Right atrium auricular region (tissue), 2 donors: ENCODE measurements at regions not wholly inside any gene's neighbourhood (a gene's known extent, or its start where the extent isn't known, plus 50 kb on each side); places are given as distances from the start of the nearest gene placed in this dataset.

Source experiments
- DNase-seq: peaks from one replicate; pipeline ENCODE4 v3.0.0-alpha.2; 2019; ENCODE audit warnings: low spot score
- H3K27ac ChIP-seq, 2 donors: fragments of 200-600 bp; sonication (generic); 1 replicate in 1 of 2; 2 replicates in 1 of 2; pipeline ENCODE4 v1.5.1; 2016 to 2019
- H3K27me3 ChIP-seq, 2 donors: fragments of 200-600 bp; sonication (generic); one replicate each; pipeline versions ENCODE4 v1.5.1 to v1.6.0; 2017 to 2019
- H3K36me3 ChIP-seq: fragments of 200-600 bp; sonication (generic); one replicate; pipeline ENCODE4 v1.5.1; 2016
- H3K4me1 ChIP-seq, 2 donors: fragments of 200-600 bp; sonication (generic); one replicate each; pipeline versions ENCODE4 v1.5.1 to v1.6.0; 2017 to 2019
- H3K4me3 ChIP-seq, 2 donors: fragments of 200-600 bp; sonication (generic); 1 replicate in 1 of 2; 2 replicates in 1 of 2; pipeline ENCODE4 v1.5.1; 2017 to 2019; ENCODE audit warnings: mild to moderate bottlenecking in 1 of 2, moderate library complexity in 1 of 2
- H3K9me3 ChIP-seq, 2 donors: fragments of 200-600 bp; sonication (generic); one replicate each; pipeline ENCODE4 v1.5.1; 2019
- TF ChIP-seq, protein P1 (sequence below), 2 donors: fragments of 200-600 bp; sonication (generic); IDR thresholded peaks; one replicate each; pipeline ENCODE4 v1.5.1; 2019; ENCODE audit warnings: antibody characterized with exemption in 2 of 2

DNA sequence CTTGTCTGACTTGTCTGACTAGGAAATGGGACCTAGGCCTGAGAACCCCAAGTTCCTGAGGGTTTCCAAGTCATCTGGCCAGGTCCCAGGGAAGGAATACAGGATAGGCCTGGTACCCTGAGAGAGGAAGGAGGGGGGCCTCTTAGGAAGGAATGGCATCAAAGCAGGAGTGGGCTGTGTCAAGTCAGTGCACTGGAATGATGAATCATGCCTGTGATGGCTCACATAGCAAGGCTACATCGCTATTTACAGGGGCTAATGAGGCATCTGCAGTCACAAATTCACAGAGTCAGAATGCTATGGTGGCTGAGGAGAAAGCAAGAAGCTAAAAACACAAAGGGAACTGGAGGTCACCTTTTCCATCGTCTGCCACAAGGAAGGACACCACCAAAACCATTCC is 247.3 kb downstream of the NXPE2 start:
- Histone ChIP-seq H3K4me3 (no peak overlapping the region), H3K27ac (no peak overlapping the region), H3K9me3 (no peaks in the 10 kb centered on the region), H3K4me1 (no peaks in the 10 kb centered on the region), H3K36me3 (no peaks in the 10 kb centered on the region), H3K27me3 (no peaks in the 10 kb centered on the region)
- no peak for DNase-seq
- TF ChIP-seq, protein P1, sequence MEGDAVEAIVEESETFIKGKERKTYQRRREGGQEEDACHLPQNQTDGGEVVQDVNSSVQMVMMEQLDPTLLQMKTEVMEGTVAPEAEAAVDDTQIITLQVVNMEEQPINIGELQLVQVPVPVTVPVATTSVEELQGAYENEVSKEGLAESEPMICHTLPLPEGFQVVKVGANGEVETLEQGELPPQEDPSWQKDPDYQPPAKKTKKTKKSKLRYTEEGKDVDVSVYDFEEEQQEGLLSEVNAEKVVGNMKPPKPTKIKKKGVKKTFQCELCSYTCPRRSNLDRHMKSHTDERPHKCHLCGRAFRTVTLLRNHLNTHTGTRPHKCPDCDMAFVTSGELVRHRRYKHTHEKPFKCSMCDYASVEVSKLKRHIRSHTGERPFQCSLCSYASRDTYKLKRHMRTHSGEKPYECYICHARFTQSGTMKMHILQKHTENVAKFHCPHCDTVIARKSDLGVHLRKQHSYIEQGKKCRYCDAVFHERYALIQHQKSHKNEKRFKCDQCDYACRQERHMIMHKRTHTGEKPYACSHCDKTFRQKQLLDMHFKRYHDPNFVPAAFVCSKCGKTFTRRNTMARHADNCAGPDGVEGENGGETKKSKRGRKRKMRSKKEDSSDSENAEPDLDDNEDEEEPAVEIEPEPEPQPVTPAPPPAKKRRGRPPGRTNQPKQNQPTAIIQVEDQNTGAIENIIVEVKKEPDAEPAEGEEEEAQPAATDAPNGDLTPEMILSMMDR (IDR thresholded peaks at IDR 0.05) = no peak

DNA sequence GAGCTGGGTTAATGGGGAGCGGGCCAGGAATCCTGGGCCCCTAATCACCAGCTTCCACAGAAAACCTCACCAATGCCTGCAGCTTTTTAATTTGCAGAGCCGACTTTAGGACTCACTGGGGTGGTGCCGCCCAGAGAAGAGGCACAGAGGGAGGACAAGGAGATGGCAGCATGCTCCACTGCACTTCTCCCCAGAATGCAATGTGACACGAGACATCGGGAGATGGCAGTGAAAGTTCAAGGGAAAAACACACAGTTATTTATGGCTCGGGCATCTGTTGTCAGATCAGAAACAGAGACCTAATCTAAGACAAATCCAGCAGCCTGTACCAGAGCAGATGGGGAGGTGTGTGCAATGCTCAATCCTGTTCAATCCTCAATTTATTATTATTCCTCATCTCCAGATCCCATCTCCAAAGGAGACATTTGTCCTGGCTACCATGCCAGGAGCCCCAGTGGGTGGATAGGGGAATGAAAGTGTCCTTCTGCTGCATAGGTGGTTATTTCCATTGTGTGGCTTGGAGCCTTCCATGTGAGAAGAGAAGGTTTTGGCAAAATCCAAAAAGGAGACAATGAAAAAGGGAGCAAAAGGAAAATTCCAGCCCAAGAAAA is 250.0 kb downstream of the NXPE2 start:
- Histone ChIP-seq H3K27ac (no peak overlapping the region), H3K36me3 (no peaks in the 10 kb centered on the region), H3K4me1 (no peaks in the 10 kb centered on the region), H3K4me3 (no peak overlapping the region), H3K27me3 (no peaks in the 10 kb centered on the region), H3K9me3 (peaks cover 0 to 8% of the 10 kb centered on the region in 2 donors)
- TF ChIP-seq, protein P1 (IDR thresholded peaks at IDR 0.05) = no peak
- no peak for DNase-seq

DNA sequence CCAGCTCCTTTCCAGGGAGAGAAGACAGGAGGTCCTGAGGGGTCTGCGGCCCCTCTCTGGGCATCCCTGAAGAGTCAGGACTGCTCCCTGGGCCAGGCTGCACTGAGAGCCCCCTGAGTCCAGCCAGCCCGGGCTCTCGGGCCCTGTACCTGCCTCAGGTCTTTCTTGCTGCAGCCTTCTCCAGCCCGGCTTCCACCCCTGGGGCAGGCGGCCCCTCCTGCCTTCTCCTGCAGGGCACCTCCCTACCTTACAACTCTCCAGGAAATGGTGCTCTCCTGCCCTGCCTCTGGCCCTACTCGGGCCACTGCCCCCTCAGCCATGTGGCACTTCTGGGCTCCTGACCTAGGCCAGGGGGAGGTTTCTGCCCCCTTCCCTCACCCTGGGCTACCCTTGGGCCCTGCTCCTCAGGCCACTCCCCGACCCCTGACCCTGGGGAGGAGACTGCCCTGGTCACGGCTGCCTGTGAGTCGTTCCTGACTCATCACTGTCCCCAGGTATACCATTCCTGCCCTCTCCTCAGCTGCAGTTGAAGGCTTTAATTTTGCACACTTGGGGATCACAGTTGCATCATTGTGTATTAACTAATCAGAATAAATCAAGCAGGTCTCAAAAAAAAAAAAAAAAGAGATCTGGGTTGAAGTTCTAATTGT is 251.1 kb downstream of the NXPE2 start:
- Histone ChIP-seq H3K27me3 (no peaks in the 10 kb centered on the region), H3K4me3 (no peak overlapping the region), H3K9me3 (peaks cover 0 to 14% of the 10 kb centered on the region in 2 donors), H3K4me1 (no peaks in the 10 kb centered on the region), H3K27ac (no peak overlapping the region), H3K36me3 (no peaks in the 10 kb centered on the region)
- DNase-seq = no peak
- TF ChIP-seq, protein P1 (IDR thresholded peaks at IDR 0.05) = no peak

DNA sequence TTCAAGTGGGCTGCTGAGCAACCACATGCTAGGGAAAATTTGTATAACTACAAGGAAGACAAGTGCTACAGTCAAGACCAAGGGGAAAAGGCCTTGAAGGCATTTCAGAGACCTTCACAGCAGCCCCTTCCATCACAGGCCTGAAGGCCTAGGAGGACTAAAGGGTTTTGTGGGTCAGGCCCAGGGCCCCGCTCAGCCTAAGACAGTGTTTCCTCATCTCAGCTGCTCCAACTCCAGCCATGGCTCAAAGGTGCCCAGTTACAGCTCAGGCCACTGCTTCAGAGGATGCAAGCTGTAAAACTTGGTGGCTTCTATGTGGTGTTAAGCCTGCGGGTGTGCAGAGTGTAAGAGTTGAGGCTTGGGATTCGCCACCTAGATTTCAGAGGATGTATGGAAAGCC is 260.5 kb downstream of the NXPE2 start:
- Histone ChIP-seq H3K27me3 (no peaks in the 10 kb centered on the region), H3K9me3 (peaks cover 0 to 2% of the 10 kb centered on the region in 2 donors), H3K36me3 (no peaks in the 10 kb centered on the region), H3K4me1 (no peaks in the 10 kb centered on the region), H3K4me3 (no peak overlapping the region), H3K27ac (no peak overlapping the region)
- TF ChIP-seq, protein P1 (IDR thresholded peaks at IDR 0.05) = no peak
- no peak for DNase-seq

DNA sequence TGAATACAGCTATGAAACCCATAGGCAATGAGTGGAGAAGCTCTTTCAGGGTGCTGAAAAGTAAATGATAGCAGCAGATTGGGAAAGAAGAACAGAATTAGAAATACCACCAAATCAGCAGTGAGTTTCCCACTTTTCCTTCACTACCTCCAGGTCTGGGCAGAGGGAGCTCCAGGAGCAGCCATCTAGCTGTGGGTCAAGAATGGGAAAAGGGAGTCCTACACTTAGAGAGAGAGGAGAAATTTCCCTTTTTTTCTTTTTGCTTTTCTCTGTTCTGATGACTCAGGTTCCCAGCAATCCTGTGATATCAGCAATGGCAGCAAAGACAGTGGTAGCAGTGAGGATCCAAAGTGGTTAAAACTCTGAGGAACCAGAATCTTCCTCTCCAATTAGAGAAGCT is 263.9 kb downstream of the NXPE2 start:
- H3K4me3 ChIP-seq = no peak overlapping the region
- no peaks in the 10 kb centered on the region for H3K27me3 ChIP-seq
- DNase-seq = no peak
- no peak overlapping the region for H3K27ac ChIP-seq
- TF ChIP-seq, protein P1 (IDR thresholded peaks at IDR 0.05) = no peak
- H3K4me1 ChIP-seq = no peaks in the 10 kb centered on the region
- H3K36me3 ChIP-seq = no peaks in the 10 kb centered on the region
- H3K9me3 ChIP-seq = no peaks in the 10 kb centered on the region
